Activated CD4-positive, CD25-positive, alpha-beta regulatory T cell treated with anti-CD3 and anti-CD28 coated beads, Interleukin-2, amount 50 U/mL, for 72 hours (primary cell): ENCODE measurements at regions not wholly inside any gene's neighbourhood (a gene's known extent, or its start where the extent isn't known, plus 50 kb on each side); places are given as distances from the start of the nearest gene placed in this dataset.
A peak's percentile ranks its signal among the peaks of the same experiment; 100 is the strongest.

Experiments
- DNase-seq: peaks from one replicate; pipeline ENCODE4 v3.0.0; 2021

- DNase-seq, result no peak
Observed at GRCh38 chr2:136362676-136363390, 244.9 kb upstream of the CXCR4 start.

GRCh38 chr2:136361521-136361920, 243.6 kb upstream of the CXCR4 start:
- no peak for DNase-seq

GRCh38 chr2:136360790-136361189, 242.8 kb upstream of the CXCR4 start:
- no peak for DNase-seq

- no peak for DNase-seq
Observed at GRCh38 chr2:136359121-136359965, 241.4 kb upstream of the CXCR4 start.

GRCh38 chr2:136358576-136358975, 240.6 kb upstream of the CXCR4 start:
- DNase-seq, result no peak

GRCh38 chr2:136357007-136357380, 239.0 kb upstream of the CXCR4 start:
- no peak for DNase-seq

GRCh38 chr2:136356125-136357006, 238.4 kb upstream of the CXCR4 start:
- no peak for DNase-seq

- DNase-seq, result no peak
Observed at GRCh38 chr2:136351684-136352083, 233.7 kb upstream of the CXCR4 start.

GRCh38 chr2:136347981-136348380, 230.0 kb upstream of the CXCR4 start:
- DNase-seq, result no peak

GRCh38 chr2:136344339-136344738, 226.4 kb upstream of the CXCR4 start:
- no peak for DNase-seq

GRCh38 chr2:136342138-136342537, 224.2 kb upstream of the CXCR4 start:
- DNase-seq, result no peak

GRCh38 chr2:136334967-136335366, 217.0 kb upstream of the CXCR4 start:
- DNase-seq, result no peak

- no peak for DNase-seq
Observed at GRCh38 chr2:136332436-136333095, 214.6 kb upstream of the CXCR4 start.

- no peak for DNase-seq
Observed at GRCh38 chr2:136331226-136331625, 213.3 kb upstream of the CXCR4 start.

GRCh38 chr2:136328207-136328795, 210.4 kb upstream of the CXCR4 start:
- no peak for DNase-seq

- DNase-seq, result peak; percentile 56
Observed at GRCh38 chr2:136327162-136327852, 209.4 kb upstream of the CXCR4 start.

- DNase-seq, result no peak
Observed at GRCh38 chr2:136325844-136326331, 207.9 kb upstream of the CXCR4 start.

- no peak for DNase-seq
Observed at GRCh38 chr2:136324966-136325365, 207.0 kb upstream of the CXCR4 start.

GRCh38 chr2:136323935-136324334, 206.0 kb upstream of the CXCR4 start:
- DNase-seq, result no peak

- DNase-seq, result no peak
Observed at GRCh38 chr2:136323195-136323594, 205.2 kb upstream of the CXCR4 start.

- no peak for DNase-seq
Observed at GRCh38 chr2:136322428-136322827, 204.5 kb upstream of the CXCR4 start.

- no peak for DNase-seq
Observed at GRCh38 chr2:136319651-136320050, 201.7 kb upstream of the CXCR4 start.
